ENCODE measurements at regions not wholly inside any gene's neighbourhood (a gene's known extent, or its start where the extent isn't known, plus 50 kb on each side); places are given as distances from the start of the nearest gene placed in this dataset.
A peak's percentile ranks its signal among the peaks of the same experiment; 100 is the strongest.

GRCh38 chr4:153148791-153149190 is 55.5 kb upstream of the TRIM2 start:
- H2AK5ac ChIP-seq (ENCODE audit: low read length): no peak overlapping the region
- no peak overlapping the region for H3K18ac ChIP-seq (ENCODE audit: low read length)
- peaks cover 5 to 12% of the 10 kb centered on the region in 2 experiments for H3K4me1 ChIP-seq (ENCODE audit: control insufficient read depth in 1 of 2, insufficient read depth in 2 of 2, low read length in 2 of 2)
- no peak overlapping the region for H3K4me3 ChIP-seq (ENCODE audit: low read depth, low read length)
- no peak overlapping the region for H3K9ac ChIP-seq (ENCODE audit: low read length)
- no peak overlapping the region for H4K91ac ChIP-seq (ENCODE audit: low read depth, low read length)
- no peak overlapping the region for H2AFZ ChIP-seq (ENCODE audit: insufficient read depth, low read length, poor library complexity)
- H3K27me3 ChIP-seq (ENCODE audit: insufficient read depth, low read length): no peaks in the 10 kb centered on the region
- no peak overlapping the region for H3K27ac ChIP-seq (ENCODE audit: low read depth, low read length)
- no peak overlapping the region for H3K4ac ChIP-seq (ENCODE audit: low read depth, low read length)
- no peak for DNase-seq
- H2BK5ac ChIP-seq (ENCODE audit: low read depth, low read length, poor library complexity): no peak overlapping the region
- no peak overlapping the region for H3K4me2 ChIP-seq (ENCODE audit: low read length)
- H3K79me2 ChIP-seq (ENCODE audit: control insufficient read depth, insufficient read depth, low read length, poor library complexity): no peaks in the 10 kb centered on the region
- WGBS (ENCODE audit: extremely low coverage, insufficient coverage, insufficient read length): no CpG with 5 or more reads among the region's 3 CpGs
- H2BK120ac ChIP-seq (ENCODE audit: insufficient read depth, low read length, poor library complexity): no peak overlapping the region
- no peak overlapping the region for H4K8ac ChIP-seq (ENCODE audit: low read depth, low read length)
- no peak overlapping the region for H4K12ac ChIP-seq (ENCODE audit: low read depth, low read length)
- H3K36me3 ChIP-seq (ENCODE audit: control insufficient read depth in 1 of 2, insufficient read depth in 2 of 2, low read length in 2 of 2): no peaks in the 10 kb centered on the region
- no peak overlapping the region for H3K14ac ChIP-seq (ENCODE audit: low read length)
- H3K23ac ChIP-seq (ENCODE audit: low read length): no peak overlapping the region
- H3K9me3 ChIP-seq (ENCODE audit: insufficient read depth, low read depth, low read length): peaks cover 2% of the 10 kb centered on the region
- peaks cover 3% of the 10 kb centered on the region for H3K79me1 ChIP-seq (ENCODE audit: low read length)
- H2BK12ac ChIP-seq (ENCODE audit: low read length): no peak overlapping the region

- H3K79me1 ChIP-seq (ENCODE audit: low read length): peaks cover 3% of the 10 kb centered on the region
- H3K9me3 ChIP-seq (ENCODE audit: insufficient read depth, low read depth, low read length): peaks cover 2% of the 10 kb centered on the region
- no peak overlapping the region for H3K27ac ChIP-seq (ENCODE audit: low read depth, low read length)
- no peak overlapping the region for H3K4me3 ChIP-seq (ENCODE audit: low read depth, low read length)
- no CpG with 5 or more reads among the region's 31 CpGs for WGBS (ENCODE audit: extremely low coverage, insufficient coverage, insufficient read length)
- no peak overlapping the region for H2BK12ac ChIP-seq (ENCODE audit: low read length)
- no peak overlapping the region for H4K91ac ChIP-seq (ENCODE audit: low read depth, low read length)
- H2AK5ac ChIP-seq (ENCODE audit: low read length): no peak overlapping the region
- H4K12ac ChIP-seq (ENCODE audit: low read depth, low read length): no peak overlapping the region
- H3K18ac ChIP-seq (ENCODE audit: low read length): no peak overlapping the region
- no peak overlapping the region for H3K9ac ChIP-seq (ENCODE audit: low read length)
- H3K4me2 ChIP-seq (ENCODE audit: low read length): peak overlapping the region; percentile 83
- peak; percentile 13 to 66 for DNase-seq
- no peak overlapping the region for H2AFZ ChIP-seq (ENCODE audit: insufficient read depth, low read length, poor library complexity)
- H4K8ac ChIP-seq (ENCODE audit: low read depth, low read length): no peak overlapping the region
- H3K27me3 ChIP-seq (ENCODE audit: insufficient read depth, low read length): no peaks in the 10 kb centered on the region
- no peak overlapping the region for H2BK5ac ChIP-seq (ENCODE audit: low read depth, low read length, poor library complexity)
- peaks cover 8 to 12% of the 10 kb centered on the region in 2 experiments for H3K4me1 ChIP-seq (ENCODE audit: control insufficient read depth in 1 of 2, insufficient read depth in 2 of 2, low read length in 2 of 2)
- no peaks in the 10 kb centered on the region for H3K36me3 ChIP-seq (ENCODE audit: control insufficient read depth in 1 of 2, insufficient read depth in 2 of 2, low read length in 2 of 2)
- H2BK120ac ChIP-seq (ENCODE audit: insufficient read depth, low read length, poor library complexity): no peak overlapping the region
- H3K14ac ChIP-seq (ENCODE audit: low read length): no peak overlapping the region
- H3K4ac ChIP-seq (ENCODE audit: low read depth, low read length): no peak overlapping the region
- H3K79me2 ChIP-seq (ENCODE audit: control insufficient read depth, insufficient read depth, low read length, poor library complexity): no peaks in the 10 kb centered on the region
- H3K23ac ChIP-seq (ENCODE audit: low read length): no peak overlapping the region
Measured at GRCh38 chr4:153151535-153152455, 52.4 kb upstream of the TRIM2 start.

- WGBS (ENCODE audit: extremely low coverage, insufficient coverage, insufficient read length): no CpG with 5 or more reads among the region's 44 CpGs
- H2AFZ ChIP-seq (ENCODE audit: insufficient read depth, low read length, poor library complexity): peak overlapping the region; percentile 59
- no peaks in the 10 kb centered on the region for H3K27me3 ChIP-seq (ENCODE audit: insufficient read depth, low read length)
- no peak overlapping the region for H3K23ac ChIP-seq (ENCODE audit: low read length)
- H3K4ac ChIP-seq (ENCODE audit: low read depth, low read length): no peak overlapping the region
- peaks cover 8 to 12% of the 10 kb centered on the region in 2 experiments for H3K4me1 ChIP-seq (ENCODE audit: control insufficient read depth in 1 of 2, insufficient read depth in 2 of 2, low read length in 2 of 2)
- no peak overlapping the region for H2BK12ac ChIP-seq (ENCODE audit: low read length)
- no peaks in the 10 kb centered on the region for H3K79me2 ChIP-seq (ENCODE audit: control insufficient read depth, insufficient read depth, low read length, poor library complexity)
- peaks cover 2% of the 10 kb centered on the region for H3K9me3 ChIP-seq (ENCODE audit: insufficient read depth, low read depth, low read length)
- H2BK5ac ChIP-seq (ENCODE audit: low read depth, low read length, poor library complexity): no peak overlapping the region
- no peak overlapping the region for H4K12ac ChIP-seq (ENCODE audit: low read depth, low read length)
- H2AK5ac ChIP-seq (ENCODE audit: low read length): no peak overlapping the region
- peak overlapping the region; percentile 49 for H4K8ac ChIP-seq (ENCODE audit: low read depth, low read length)
- H4K91ac ChIP-seq (ENCODE audit: low read depth, low read length): peak overlapping the region; percentile 46
- H3K27ac ChIP-seq (ENCODE audit: low read depth, low read length): peak overlapping the region; percentile 21
- H3K9ac ChIP-seq (ENCODE audit: low read length): peak overlapping the region; percentile 24
- H3K4me3 ChIP-seq (ENCODE audit: low read depth, low read length): peak overlapping the region; percentile 70
- H3K4me2 ChIP-seq (ENCODE audit: low read length): peak overlapping the region; percentile 83
- peak; percentile 1 to 17 for DNase-seq
- H3K79me1 ChIP-seq (ENCODE audit: low read length): peaks cover 3% of the 10 kb centered on the region
- no peak overlapping the region for H2BK120ac ChIP-seq (ENCODE audit: insufficient read depth, low read length, poor library complexity)
- H3K14ac ChIP-seq (ENCODE audit: low read length): peak overlapping the region; percentile 37
- H3K18ac ChIP-seq (ENCODE audit: low read length): peak overlapping the region; percentile 38
- no peaks in the 10 kb centered on the region for H3K36me3 ChIP-seq (ENCODE audit: control insufficient read depth in 1 of 2, insufficient read depth in 2 of 2, low read length in 2 of 2)
Measured at GRCh38 chr4:153152501-153153338, 51.5 kb upstream of the TRIM2 start.

GRCh38 chr4:153153339-153153871 is 50.8 kb upstream of the TRIM2 start:
- peak overlapping the region; percentile 38 for H3K18ac ChIP-seq (ENCODE audit: low read length)
- peak overlapping the region; percentile 70 for H3K4me3 ChIP-seq (ENCODE audit: low read depth, low read length)
- no peak overlapping the region for H3K23ac ChIP-seq (ENCODE audit: low read length)
- H3K9me3 ChIP-seq (ENCODE audit: insufficient read depth, low read depth, low read length): peaks cover 2% of the 10 kb centered on the region
- no peaks in the 10 kb centered on the region for H3K36me3 ChIP-seq (ENCODE audit: control insufficient read depth in 1 of 2, insufficient read depth in 2 of 2, low read length in 2 of 2)
- WGBS (ENCODE audit: extremely low coverage, insufficient coverage, insufficient read length): no CpG with 5 or more reads among the region's 56 CpGs
- H3K4ac ChIP-seq (ENCODE audit: low read depth, low read length): no peak overlapping the region
- peak overlapping the region; percentile 83 for H3K4me2 ChIP-seq (ENCODE audit: low read length)
- H4K12ac ChIP-seq (ENCODE audit: low read depth, low read length): no peak overlapping the region
- H4K91ac ChIP-seq (ENCODE audit: low read depth, low read length): peak overlapping the region; percentile 46
- no peak overlapping the region for H3K9ac ChIP-seq (ENCODE audit: low read length)
- H3K27ac ChIP-seq (ENCODE audit: low read depth, low read length): peak overlapping the region; percentile 21
- peak overlapping the region; percentile 59 for H2AFZ ChIP-seq (ENCODE audit: insufficient read depth, low read length, poor library complexity)
- H2BK120ac ChIP-seq (ENCODE audit: insufficient read depth, low read length, poor library complexity): no peak overlapping the region
- H3K79me2 ChIP-seq (ENCODE audit: control insufficient read depth, insufficient read depth, low read length, poor library complexity): no peaks in the 10 kb centered on the region
- H4K8ac ChIP-seq (ENCODE audit: low read depth, low read length): peak overlapping the region; percentile 49
- H2BK5ac ChIP-seq (ENCODE audit: low read depth, low read length, poor library complexity): no peak overlapping the region
- peak overlapping the region; percentile 37 for H3K14ac ChIP-seq (ENCODE audit: low read length)
- no peak overlapping the region for H2AK5ac ChIP-seq (ENCODE audit: low read length)
- H2BK12ac ChIP-seq (ENCODE audit: low read length): no peak overlapping the region
- peaks cover 3% of the 10 kb centered on the region for H3K79me1 ChIP-seq (ENCODE audit: low read length)
- peak in 1 of 2 donors; percentile 43 for DNase-seq
- no peaks in the 10 kb centered on the region for H3K27me3 ChIP-seq (ENCODE audit: insufficient read depth, low read length)
- peaks cover 8 to 12% of the 10 kb centered on the region in 2 experiments for H3K4me1 ChIP-seq (ENCODE audit: control insufficient read depth in 1 of 2, insufficient read depth in 2 of 2, low read length in 2 of 2)
